ENCODE measurements at regions not wholly inside any gene's neighbourhood (a gene's known extent, or its start where the extent isn't known, plus 50 kb on each side); places are given as distances from the start of the nearest gene placed in this dataset.

DNA sequence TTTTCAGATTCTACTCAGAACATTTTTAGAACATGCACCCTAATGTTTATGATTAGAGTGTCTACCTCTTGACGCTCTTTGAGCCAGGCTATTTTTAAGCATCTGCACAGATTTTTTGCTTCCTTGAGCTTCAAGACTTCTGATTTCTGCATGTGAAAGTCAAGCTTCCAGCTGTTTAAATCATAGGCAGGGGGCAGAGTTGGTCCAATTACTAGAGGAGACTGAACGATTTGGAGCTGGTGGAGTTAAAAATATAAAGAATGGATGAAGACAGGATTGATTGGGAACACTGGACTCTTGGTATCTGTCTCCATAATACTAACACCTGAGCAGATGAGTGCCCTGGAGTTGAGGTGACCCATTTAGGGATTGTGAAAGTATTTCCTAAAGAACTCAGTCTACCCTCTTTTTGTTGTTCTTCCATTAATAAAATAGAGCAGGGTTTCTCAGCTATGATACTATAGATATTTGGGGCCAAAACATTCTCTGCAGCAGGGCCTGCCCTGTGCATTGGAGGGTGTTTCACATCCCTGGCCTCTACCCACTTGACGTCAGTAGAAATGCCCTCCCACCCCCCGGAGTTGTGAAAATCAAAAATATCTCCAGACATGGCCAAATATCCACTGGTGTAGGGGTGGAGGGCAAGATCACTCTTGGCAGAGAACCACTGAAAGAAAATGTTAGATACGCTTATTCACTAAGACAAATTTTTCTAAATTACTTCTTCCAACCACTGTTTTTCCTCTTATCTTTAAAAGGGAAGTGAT, 160.1 kb downstream of the COG6 start:
- Histone ChIP-seq H3K27me3 (no peaks in the 10 kb centered on the region), H4K20me1 (ENCODE audit: insufficient read depth, poor library complexity, severe bottlenecking) (no peaks in the 10 kb centered on the region), H3K9me3 (ENCODE audit: low read depth) (no peaks in the 10 kb centered on the region), H3K4me1 (ENCODE audit: insufficient read depth) (no peaks in the 10 kb centered on the region), H3K9me2 (replicated peaks; ENCODE audit: insufficient read depth) (no peaks in the 10 kb centered on the region), H3K27ac (no peak overlapping the region), H3K4me2 (no peak overlapping the region), H3K36me3 (replicated peaks; ENCODE audit: insufficient read depth, low read depth) (no peaks in the 10 kb centered on the region), H2AFZ (no peak overlapping the region), H3K4me3 (no peak overlapping the region), H3K79me2 (no peaks in the 10 kb centered on the region)
- DNase-seq (ENCODE audit: low spot score) = no peak
- WGBS (ENCODE audit: low lambda C conversion rate, missing lambda C conversion rate) = 78% methylated on average over 5 of the region's 5 CpGs
- TF ChIP-seq CTCF (IDR thresholded peaks at IDR 0.05; ENCODE audit: poor library complexity) (no peak), EZH2 (IDR thresholded peaks at IDR 0.05; ENCODE audit: borderline replicate concordance) (no peak), EZH2phosphoT487 (IDR thresholded peaks at IDR 0.05; ENCODE audit: low read depth, severe bottlenecking, unreplicated experiment) (no peak)

- Histone ChIP-seq H3K4me1 (ENCODE audit: insufficient read depth) (no peaks in the 10 kb centered on the region), H3K4me3 (no peak overlapping the region), H2AFZ (no peak overlapping the region), H4K20me1 (ENCODE audit: insufficient read depth, poor library complexity, severe bottlenecking) (no peaks in the 10 kb centered on the region), H3K27me3 (no peaks in the 10 kb centered on the region), H3K79me2 (no peaks in the 10 kb centered on the region), H3K27ac (no peak overlapping the region), H3K9me3 (ENCODE audit: low read depth) (no peaks in the 10 kb centered on the region), H3K9me2 (replicated peaks; ENCODE audit: insufficient read depth) (no peaks in the 10 kb centered on the region), H3K36me3 (replicated peaks; ENCODE audit: insufficient read depth, low read depth) (no peaks in the 10 kb centered on the region), H3K4me2 (no peak overlapping the region)
- no peak for DNase-seq (ENCODE audit: low spot score)
- TF ChIP-seq EZH2 (IDR thresholded peaks at IDR 0.05; ENCODE audit: borderline replicate concordance) = no peak
- TF ChIP-seq CTCF (IDR thresholded peaks at IDR 0.05; ENCODE audit: poor library complexity) = no peak
- no peak for TF ChIP-seq EZH2phosphoT487 (IDR thresholded peaks at IDR 0.05; ENCODE audit: low read depth, severe bottlenecking, unreplicated experiment)
- 83% methylated on average over 6 of the region's 6 CpGs for WGBS (ENCODE audit: low lambda C conversion rate, missing lambda C conversion rate)
Observed at GRCh38 chr13:39816936-39817335, 161.5 kb downstream of the COG6 start.

DNA sequence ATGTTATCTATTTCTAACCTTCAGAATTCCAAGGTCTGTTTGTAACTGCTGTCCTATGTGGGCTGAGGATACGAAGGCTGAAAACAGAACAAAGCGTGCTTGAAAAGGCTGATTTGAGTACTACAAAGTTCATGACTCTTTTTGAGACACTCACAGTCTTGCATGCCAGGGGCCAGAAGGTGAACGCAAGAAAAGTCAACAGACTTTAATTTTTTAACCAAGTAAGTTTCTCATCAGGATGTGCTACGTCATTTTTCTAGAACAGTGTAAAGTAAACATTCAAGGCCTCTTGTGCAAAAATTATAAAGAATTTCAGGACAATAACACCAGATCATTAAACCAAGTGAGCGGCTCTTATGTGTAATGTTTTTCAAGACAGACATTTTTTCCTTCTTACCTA, 163.5 kb downstream of the COG6 start:
- 79% methylated on average over 5 of the region's 5 CpGs for WGBS (ENCODE audit: low lambda C conversion rate, missing lambda C conversion rate)
- Histone ChIP-seq H3K27me3 (no peaks in the 10 kb centered on the region), H3K9me2 (replicated peaks; ENCODE audit: insufficient read depth) (no peaks in the 10 kb centered on the region), H2AFZ (no peak overlapping the region), H3K27ac (no peak overlapping the region), H3K36me3 (replicated peaks; ENCODE audit: insufficient read depth, low read depth) (no peaks in the 10 kb centered on the region), H3K79me2 (no peaks in the 10 kb centered on the region), H3K4me2 (no peak overlapping the region), H3K4me3 (no peak overlapping the region), H3K9me3 (ENCODE audit: low read depth) (no peaks in the 10 kb centered on the region), H3K4me1 (ENCODE audit: insufficient read depth) (no peaks in the 10 kb centered on the region), H4K20me1 (ENCODE audit: insufficient read depth, poor library complexity, severe bottlenecking) (no peaks in the 10 kb centered on the region)
- no peak for DNase-seq (ENCODE audit: low spot score)
- no peak for TF ChIP-seq EZH2 (IDR thresholded peaks at IDR 0.05; ENCODE audit: borderline replicate concordance)
- no peak for TF ChIP-seq CTCF (IDR thresholded peaks at IDR 0.05; ENCODE audit: poor library complexity)
- TF ChIP-seq EZH2phosphoT487 (IDR thresholded peaks at IDR 0.05; ENCODE audit: low read depth, severe bottlenecking, unreplicated experiment) = no peak
